ENCODE measurements at regions not wholly inside any gene's neighbourhood (a gene's known extent, or its start where the extent isn't known, plus 50 kb on each side); places are given as distances from the start of the nearest gene placed in this dataset.

DNA sequence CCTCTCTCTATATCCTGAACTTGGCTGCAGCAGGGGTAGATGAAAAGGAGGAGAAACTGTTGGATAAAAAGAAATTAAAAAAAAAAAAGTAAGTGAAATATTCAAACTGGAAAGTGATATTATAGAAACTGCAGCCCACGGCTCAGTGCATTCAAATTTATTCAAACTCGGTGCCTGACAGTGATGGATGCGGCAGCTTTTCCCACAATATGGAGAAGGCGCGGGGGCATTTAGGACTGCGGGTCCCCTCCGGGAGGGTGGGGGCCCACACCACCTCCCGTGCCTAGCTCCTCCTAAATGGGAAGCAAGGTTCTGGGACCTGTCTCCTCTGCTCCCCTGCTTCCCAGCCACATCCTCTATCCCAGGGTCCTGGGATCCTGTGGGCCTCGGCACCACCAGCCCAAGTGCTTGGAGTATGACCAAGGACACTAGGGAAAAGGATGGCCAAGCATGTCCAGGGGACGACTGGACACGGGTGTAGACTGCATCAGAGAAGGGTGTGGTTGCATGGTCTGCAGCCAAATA, 82.4 kb downstream of the HIF1AN start:
- TF ChIP-seq, protein P1, sequence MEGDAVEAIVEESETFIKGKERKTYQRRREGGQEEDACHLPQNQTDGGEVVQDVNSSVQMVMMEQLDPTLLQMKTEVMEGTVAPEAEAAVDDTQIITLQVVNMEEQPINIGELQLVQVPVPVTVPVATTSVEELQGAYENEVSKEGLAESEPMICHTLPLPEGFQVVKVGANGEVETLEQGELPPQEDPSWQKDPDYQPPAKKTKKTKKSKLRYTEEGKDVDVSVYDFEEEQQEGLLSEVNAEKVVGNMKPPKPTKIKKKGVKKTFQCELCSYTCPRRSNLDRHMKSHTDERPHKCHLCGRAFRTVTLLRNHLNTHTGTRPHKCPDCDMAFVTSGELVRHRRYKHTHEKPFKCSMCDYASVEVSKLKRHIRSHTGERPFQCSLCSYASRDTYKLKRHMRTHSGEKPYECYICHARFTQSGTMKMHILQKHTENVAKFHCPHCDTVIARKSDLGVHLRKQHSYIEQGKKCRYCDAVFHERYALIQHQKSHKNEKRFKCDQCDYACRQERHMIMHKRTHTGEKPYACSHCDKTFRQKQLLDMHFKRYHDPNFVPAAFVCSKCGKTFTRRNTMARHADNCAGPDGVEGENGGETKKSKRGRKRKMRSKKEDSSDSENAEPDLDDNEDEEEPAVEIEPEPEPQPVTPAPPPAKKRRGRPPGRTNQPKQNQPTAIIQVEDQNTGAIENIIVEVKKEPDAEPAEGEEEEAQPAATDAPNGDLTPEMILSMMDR (conservative IDR thresholded peaks at IDR 0.05; ENCODE audit: low read length): no peak
- TF ChIP-seq EZH2phosphoT487 (IDR thresholded peaks at IDR 0.05; ENCODE audit: borderline replicate concordance, low read depth, low read length): no peak

Measured in OCI-LY7 (cell line).